Fibroblast of skin of left biceps (primary cell): ENCODE measurements at regions not wholly inside any gene's neighbourhood (a gene's known extent, or its start where the extent isn't known, plus 50 kb on each side); places are given as distances from the start of the nearest gene placed in this dataset.
"Not testable (repeated sequence)": the region's sequence is repeated elsewhere in the genome, so short reads cannot be mapped to it uniquely, and the experiment has no call there.

Experiments
- DNase-seq, 2 experiments: peaks; one replicate each; pipeline ENCODE4 v3.0.0-alpha.2; 2013; ENCODE audit warnings: low read depth in 2 of 2

DNA sequence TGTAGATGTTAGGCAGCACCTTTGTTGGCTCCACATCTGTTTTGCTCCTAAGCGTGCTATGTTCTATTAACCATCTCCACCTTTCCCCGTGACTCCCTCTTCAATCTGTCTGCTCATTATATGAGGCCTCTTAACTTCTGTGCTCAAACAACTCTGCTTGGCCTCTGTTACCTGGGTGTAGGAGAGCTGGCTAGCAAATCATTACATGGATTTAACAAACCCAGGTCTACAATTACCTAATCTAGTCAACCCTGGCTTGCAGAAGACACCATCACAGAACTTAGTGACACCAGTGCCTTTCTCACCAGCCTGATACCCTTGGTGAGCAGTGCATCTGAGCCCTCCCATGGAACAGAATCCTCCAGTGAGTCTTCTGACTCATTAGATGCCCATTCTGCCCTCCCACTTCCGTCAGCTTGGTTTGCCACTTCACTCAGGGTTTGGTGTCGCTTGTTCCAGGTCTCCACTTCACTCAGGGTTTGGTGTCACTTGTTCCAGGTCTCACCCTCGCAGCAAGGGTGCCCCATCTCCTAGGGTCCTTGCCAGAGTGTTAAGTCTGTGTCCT, 92.0 kb upstream of the KIF26B start:
- no peak for DNase-seq

DNA sequence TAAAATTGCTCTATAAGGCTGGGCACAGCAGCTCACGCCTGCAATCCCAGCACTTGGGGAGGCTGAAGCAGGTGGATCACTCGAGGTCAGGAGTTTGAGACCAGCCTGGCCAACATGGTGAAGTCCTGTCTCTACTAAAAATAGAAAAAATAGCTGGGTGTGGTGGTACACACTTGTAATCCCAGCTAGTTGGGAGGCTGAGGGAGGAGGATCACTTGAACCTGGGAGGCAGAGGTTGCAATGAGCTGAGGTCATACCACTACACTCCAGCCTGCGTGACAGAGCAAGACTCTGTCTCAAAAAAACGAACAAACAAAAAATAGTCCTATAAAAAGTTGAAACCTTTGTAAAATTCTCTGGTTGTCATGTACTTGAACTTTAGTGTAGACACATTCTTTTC, 93.0 kb upstream of the KIF26B start:
- DNase-seq = not testable (repeated sequence)

DNA sequence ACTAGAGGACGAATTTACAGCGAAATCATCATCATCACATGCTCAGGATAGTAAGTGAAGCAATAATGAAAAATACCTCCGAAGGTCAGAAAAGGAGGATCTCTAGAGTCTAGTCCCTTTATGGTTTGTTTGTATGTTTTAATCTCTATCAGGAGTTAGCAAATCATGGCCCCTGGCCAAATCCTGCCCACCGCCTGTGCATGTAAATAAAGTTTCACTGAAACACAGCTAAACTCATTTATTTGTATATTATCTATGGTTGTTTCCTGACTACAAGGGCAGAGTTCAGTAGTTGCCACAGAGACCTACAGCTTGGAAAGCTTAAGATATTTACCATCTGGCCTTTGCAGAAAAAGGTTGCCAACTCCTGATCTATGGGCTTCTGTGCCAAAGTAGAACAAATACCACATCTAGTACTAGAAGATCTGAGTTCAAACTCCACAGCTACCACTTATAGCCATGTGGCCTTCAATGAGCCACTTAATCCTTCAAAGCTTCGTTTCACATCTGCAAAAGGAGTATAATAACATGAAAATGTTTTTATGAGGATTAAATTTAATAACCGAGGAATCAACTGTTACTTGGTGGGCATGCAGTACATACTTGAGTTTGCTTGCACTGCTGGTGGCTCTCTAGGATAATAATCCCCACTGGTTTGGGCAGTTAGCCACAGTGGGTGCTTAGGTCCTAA, 94.0 kb upstream of the KIF26B start:
- DNase-seq = no peak

DNA sequence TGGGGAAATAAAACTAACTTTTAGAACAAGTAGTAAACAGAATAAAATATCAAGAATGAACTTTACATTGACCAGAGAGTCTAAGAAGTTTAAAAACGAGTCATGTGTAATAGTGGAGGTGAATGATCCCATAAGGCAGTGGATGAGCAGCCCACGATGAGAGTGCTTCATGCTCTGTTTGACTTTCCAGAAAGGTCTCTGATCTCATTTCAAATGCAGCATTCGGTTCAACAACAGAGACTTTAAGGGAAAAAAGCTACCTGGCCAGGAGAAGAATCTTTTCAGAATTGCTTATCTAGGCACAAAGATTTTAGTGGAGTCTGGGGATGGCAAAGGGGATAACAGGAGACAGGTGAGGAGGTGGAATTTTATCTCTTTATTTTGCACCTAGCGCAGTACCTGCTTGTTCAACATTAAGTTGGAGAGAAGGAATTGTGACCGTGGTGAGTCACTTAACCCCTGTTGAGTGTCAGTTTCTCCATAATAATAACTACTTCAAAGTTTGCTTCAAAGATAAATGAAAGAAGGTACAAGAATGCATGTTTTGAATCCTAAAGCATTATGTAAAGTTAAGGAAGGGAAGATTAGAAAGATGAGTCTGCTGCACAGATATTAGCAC, 94.9 kb upstream of the KIF26B start:
- DNase-seq = no peak

DNA sequence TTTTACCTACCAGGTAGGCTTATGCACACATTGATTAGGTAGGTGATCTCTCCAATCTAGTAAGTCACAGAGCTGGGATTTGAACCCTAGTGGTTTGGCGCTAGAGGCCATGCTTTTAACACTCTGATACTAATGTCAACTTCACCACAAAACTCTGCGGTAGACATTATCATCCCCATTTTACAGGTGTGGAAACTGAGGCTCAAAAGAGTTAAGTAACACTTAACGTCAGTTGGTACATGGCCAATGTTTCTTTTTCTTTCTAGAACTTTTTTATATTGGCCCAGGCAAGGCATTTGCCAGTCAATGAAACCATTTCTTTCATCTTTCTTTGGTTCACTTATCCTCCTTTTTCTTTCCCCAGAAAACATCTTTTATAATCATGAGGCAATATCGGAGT, 95.9 kb upstream of the KIF26B start:
- DNase-seq = no peak

DNA sequence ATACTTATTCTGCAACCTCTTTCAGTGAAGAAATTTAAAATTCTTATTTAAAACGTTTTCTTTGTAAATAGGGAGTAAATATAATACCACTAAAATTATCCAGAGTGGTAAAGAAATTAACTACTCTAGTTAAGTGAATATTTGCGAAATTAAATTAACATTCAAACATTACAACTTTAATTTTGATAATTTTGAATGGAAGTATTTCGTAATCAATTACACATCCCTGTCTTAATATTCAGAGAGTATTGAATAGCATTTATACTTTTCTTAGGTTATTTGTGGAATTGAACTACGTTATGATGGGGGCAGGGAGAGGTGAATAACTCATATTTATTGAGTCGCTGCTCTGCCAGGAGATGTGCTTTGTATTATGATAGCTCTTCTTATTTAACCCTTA, 96.3 kb upstream of the KIF26B start:
- no peak for DNase-seq

DNA sequence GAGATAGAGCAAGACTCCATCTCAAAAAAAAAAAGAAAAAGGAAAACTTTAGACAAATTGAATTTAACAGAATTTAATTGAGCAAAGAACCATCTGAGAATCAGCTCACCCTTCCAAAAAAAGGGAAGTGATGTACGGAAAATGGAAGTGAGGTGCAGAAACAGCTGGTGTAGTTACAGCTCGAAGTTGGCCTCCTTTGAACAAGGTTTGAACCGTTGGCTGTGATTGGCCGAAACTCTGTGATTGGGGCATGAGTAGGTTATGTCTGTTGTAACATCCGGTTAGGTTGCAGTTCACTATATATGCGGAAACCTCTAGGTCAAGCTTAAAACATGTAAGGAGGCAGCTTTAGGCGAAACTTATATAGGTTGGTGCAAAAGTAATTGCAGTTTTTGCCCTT, 97.9 kb upstream of the KIF26B start:
- no peak for DNase-seq

DNA sequence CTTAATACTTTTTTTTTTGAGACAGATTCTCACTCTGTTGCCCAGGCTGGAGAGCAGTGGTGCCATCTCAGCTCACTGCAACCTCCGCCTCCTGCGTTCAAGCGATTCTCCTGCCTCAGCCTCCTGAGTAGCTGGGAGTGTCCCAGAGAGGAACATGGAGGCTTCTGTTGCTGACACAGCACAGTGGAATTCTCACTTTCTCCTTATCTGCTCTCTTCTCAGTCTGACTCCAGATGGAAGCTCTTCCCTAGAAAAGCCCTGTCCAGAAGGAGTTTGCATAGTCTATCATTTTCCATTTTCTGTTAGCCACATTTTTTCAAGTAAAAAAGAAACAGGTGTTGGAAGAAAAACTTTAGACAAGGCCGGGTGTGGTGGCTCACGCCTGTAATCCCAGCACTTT, 98.5 kb upstream of the KIF26B start:
- not testable (repeated sequence) for DNase-seq

DNA sequence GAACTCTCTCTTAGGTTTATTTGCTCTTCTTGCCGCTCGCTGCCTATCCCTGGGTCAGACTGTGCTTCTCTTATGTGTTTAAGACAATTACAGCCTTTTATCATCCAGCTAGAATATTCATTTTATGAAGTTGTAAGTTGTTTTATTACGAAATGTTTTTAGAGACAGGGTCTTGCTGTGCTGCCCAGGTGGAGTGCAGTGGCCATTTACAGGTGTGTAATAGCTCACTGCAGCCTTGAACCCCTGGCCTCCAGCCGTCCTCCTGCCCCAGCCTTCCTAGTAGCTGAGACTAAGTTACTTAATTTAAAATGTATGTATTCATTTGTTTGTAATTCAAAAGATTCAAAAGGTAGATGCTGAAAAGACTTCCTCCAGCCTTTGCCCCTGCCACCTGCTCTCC, 99.0 kb upstream of the KIF26B start:
- no peak for DNase-seq

DNA sequence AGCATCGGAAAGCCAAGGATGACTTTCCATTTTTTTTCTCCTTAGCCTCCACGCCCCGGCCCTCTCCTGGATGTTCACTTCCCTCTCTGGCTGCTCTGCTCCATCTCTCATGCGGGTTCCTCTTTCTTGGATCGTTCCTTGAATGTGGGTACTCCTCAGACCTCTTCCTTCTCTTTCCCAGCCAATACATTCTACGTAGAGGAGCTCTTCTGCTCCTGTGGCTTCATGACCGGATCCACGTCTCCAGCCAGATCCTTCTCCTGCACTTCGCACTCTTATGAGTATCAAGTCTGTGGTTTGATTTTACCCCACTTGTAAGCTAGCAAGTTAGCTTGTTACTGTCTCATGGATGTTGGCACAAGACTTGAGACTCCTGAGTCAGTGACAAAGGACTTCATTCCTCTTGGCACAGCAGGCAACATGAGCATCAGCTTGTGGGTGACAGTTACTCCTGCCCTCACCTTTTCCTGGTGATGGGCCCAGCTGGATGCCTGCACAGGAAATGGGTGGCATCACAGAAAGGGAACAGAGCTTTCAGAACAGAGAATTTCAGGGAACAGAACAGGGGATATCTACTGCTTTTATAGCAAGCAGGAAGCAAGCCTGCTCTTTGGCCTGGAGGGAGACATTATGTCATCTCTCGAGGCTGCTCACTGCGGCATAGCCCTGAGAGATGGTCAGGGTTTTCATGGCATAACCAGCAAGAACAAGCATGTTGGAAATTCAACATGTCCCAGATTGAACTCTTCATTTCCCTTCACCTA, 100.1 kb upstream of the KIF26B start:
- DNase-seq = no peak

DNA sequence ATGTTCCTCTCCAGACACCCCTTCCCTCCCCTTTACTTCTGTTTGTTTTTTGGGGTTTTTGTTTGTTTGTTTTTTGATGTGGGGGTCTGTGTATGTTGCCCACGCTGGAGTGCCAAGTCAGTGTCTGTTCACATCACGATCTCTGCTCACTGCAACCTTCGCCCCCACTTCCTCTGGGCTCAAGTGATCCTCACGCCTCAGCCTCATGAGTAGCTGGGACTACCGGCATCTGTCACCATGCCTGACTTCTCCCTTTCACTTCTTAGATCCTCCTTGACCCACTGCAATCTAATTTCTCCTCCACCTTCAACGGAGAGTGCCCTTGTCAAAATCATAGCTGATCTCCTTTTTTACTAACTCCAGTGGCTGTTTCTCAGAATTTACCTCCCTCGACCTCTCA, 100.7 kb upstream of the KIF26B start:
- DNase-seq = no peak

DNA sequence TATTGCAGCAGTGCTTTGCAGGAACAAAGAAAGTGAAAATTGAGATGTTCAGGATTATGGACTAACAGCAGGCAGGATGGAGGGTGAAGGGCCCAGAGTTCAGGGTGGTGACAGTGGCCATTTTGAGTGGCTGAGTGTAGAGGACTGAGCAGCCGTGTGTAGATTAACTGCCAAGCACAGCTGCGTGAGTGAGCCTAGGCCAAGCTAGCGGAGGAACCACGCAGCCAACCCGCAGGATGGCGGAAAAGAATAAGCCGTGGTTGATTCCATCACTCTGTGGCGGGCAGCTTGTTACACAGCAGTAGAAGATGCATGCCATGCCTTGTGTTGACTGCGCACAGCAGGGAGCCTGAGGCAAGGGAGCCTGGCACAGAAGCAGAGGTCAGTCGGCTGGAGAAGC, 102.5 kb upstream of the KIF26B start:
- DNase-seq = no peak

DNA sequence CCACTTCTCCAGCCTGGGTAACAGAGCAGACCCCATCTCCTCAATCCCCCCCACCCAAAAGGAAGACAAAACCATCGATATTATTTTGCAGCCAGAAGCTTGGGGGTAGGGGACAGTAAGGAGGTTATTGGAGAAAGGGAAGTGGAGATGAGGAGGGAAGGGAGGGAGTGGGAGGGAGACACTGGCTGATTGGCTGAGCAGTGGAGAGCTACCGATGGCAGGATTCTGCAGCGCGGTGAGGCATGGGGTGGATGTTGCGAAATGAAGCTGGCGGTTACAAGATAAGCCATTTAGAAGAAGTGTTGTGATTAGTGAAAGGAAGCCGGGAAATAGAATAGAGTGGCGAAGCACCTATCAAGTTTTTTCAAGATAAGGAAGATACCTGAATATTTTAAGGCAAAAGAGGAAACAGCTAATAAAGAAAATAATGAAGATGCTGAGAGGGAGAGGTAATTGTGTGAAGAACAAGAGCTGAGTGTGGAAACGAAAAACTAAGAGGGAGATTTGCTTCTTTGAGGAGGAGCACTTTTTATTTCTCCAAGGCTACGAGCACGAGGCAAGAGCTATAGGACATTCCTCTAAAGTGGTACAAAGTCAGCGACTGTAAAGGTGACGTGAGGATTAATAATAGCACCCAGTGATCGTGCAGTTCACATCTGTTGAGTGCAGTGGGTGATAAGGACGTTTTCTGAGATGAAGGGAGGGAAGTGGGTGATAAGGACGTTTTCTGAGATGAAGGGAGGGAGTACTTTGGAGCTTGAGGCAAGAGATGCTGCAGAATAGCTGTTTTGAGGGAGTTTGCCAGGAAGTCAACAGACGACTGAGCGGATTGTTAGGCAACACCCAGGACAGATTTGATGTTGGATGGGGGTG, 103.2 kb upstream of the KIF26B start:
- no peak for DNase-seq

DNA sequence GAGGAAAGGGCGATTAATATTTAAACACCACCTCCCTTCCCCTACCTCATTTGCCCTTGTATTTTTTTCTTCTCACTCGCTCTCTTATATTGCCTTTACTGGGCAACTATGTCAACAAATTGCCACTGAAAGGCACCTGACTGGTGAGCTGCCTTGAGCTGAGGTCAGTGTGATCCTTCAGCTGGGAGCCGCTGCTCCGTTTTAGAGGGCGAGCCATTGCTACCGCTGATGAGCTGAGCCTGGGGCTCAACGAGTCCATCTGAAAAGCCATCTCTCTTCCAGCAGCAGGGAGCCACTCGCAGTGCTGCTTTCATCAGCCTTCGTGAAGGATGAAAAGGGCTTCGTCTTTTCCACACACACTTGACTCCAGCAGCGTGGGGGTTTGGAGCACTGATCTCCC, 108.0 kb upstream of the KIF26B start:
- no peak for DNase-seq

DNA sequence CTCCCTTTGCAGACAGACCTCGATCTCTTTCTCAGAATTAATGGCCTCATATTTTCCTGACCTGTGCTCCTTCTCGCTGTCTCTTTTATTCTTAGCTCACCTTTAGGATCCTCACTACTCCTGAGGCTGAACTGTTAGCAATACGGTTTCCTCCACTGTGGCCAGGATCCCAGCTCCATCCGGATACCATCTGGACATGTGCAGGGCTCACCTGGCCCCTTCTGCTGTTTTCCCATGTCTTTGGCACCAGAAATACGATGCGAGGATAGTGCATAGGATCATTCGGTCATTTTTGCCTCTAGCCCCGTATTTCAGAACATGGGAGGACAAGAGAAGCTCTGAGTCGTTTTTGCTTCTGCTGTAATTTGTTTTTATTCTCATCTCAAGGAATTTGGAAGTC, 108.5 kb upstream of the KIF26B start:
- no peak for DNase-seq

DNA sequence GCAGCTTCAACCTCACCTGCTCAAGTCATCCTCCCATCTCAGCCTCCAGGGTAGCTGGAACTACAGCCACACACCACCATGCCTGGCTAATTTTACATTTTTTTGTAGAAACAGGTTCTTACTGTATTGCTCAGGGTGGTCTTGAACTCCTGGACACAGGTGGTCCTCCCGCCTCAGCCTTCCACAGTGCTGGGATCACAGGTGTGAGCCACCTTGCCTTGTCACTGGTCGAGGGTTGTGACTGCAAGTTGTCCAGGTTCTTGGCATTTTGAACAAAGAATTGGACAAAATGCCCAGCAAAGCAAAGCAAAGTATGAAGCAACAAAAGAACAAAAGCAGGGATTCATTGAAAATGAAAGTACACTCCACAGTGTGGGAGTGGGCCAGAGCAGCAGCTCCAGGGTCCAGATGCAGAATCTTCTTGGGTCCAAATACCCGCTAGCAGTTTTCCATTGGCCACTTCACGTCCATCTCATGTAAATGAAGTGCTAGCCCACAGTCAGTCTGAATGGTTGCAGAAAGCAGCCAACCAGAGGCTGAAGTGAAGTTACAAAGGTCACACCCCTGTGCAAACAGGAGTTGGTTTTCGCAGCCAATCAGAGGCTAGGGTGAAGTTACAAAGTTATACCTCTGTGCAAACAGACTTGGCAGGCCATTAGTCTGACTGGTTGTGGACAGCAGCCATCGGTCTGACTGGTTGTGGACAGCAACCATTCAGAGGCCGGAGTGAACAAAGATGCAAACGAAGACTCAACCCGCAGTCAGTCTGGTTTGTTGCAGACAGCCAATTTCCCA, 109.5 kb upstream of the KIF26B start:
- no peak for DNase-seq

DNA sequence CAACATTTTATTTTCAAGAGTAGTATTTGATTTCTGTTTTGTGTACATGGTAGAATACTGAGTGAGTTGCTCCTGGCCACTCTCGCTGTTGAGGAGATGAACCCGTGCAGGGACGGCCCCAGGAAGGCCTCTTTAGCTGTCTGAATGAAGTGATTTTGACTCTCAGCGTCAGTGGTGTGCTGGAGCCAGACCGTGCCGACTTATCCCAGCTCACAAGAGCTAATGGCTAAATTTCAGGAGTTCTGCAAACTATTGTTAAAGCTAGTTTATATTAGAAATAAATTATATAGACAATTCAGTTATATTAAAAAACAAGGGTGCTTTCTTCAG, 111.2 kb upstream of the KIF26B start:
- no peak for DNase-seq

DNA sequence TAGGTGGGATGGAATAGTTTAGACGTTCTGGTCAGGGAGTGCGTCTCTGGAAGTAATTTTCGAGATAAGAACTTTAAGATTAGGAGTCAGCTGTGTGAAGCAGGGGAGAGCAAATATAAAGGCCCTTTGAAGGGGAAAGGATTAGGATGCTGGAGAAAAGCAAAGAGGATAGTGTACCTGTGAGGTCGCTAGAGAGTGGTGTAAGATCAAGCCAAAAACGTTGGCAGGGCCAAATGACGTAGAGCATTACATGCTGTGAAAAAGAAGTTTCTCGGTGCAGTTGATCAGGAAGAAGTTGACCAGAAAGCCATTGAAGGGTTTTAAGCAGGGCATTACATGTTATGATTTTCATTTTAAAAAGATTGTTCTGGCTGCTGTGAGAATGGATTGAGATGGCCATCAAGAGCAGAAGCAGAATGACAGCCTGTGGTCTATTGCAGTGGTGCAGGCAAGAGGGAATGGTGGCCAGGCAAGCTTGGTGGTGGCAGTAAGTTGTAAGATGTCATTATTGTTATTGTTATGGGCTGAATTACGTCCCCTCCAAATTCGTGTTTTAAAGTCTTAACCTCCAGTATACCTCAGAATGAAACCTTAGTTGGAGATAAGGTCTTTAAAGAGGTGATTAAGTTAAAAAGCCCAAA, 113.6 kb upstream of the KIF26B start:
- DNase-seq = no peak

DNA sequence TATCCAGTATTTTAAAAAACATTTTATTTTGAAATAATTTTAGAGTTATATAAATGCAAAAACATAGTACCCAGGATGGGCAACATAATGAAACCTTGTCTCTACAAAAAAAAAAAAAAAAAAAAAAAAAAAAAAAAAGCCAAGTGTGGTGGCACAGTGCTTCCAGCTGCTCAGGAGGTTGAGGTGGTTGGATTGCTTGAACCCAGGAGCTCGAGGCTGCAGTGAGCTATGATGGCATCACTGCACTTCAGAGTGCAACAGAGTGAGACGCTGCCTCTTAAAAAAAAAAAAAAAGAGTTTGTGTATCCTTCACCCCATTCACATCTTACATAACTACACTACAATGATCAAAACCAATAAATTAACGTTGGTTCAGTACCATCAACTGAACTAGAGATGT, 115.6 kb upstream of the KIF26B start:
- DNase-seq = no peak

DNA sequence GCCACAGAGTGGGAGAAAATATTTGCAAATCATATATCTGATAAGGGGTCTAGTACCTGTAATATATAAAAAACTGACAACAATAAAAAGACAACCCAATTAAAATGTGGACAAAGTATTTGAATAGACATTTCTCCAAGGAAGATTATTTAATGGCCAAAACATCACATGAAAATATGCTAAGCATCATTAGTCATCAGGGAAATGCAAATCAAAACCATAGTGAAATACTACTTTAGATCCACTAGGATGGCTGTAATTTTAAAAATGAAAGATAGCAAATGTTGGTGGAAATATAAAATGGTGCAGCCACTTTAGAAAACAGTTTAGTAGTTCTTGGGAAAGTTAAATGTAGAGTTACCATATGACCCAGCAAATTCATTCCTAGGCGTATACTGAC, 118.7 kb upstream of the KIF26B start:
- no peak for DNase-seq

DNA sequence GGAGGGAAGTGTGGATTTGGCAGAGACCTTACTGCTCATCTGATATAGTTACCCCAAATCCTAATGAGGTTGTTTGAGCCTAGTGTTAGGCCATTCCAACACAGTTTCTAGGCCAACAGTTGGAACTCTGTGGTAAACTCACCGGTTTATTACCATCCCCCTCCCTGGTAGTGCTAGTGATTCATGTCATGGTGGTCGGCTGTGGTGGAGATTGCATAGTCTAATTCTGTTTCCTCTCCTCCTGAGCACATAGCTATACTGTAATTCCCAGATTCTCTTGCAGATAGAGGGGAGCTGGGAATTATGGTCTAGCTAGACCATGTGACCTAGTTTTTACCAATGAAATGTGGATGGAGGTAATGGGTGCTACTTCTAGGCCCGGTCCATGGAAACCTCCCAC, 123.7 kb upstream of the KIF26B start:
- DNase-seq = no peak
